ENCODE measurements at regions not wholly inside any gene's neighbourhood (a gene's known extent, or its start where the extent isn't known, plus 50 kb on each side); places are given as distances from the start of the nearest gene placed in this dataset.

DNA sequence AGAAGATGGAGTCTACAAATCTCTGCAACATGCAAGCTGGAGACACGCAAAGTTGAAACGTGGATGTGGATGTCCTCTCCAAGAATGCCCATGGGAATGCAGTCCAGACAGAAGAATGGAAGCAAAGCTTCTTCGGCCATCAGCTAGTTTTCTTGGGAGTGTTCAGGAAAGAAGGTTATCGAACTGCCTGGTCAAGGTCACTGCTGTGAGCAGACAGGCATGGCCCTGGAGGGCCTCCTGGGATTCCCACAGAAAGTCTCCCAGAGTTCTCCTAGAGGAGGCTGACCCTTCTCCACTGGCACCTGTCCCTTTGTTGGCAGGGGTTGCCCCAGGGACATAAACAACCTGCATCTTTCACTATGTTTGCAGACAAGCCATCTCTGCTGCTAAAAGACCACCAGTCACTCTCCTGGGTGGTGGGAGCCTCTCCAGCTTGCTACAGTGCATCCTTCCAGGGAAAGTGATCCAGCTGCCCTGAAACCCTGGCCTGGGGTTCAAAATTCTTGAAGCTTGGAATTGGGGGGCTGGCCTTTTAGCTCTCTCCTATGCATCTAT, 265.8 kb downstream of the SYK start:
- ChIA-PET CTCF (interaction anchor here (0.6 to 1.7 kb wide), 2 partner anchors 22 to 416 kb away, joined by 3 to 6 read pairs; no protein-coding TSS in a partner anchor), POLR2A (no interaction called here)
- no peaks in the 10 kb centered on the region for H3K9me1 ChIP-seq (replicated peaks; ENCODE audit: control insufficient read depth, extremely low read depth, insufficient read depth, low read length)
- no peaks in the 10 kb centered on the region for H3K79me2 ChIP-seq (ENCODE audit: control insufficient read depth, insufficient read depth, low read length)
- H4K20me1 ChIP-seq (replicated peaks; ENCODE audit: control insufficient read depth, extremely low read depth, insufficient read depth, low read length): no peaks in the 10 kb centered on the region
- H3K4me1 ChIP-seq (ENCODE audit: control insufficient read depth, extremely low read depth, insufficient read depth, low read length): no peaks in the 10 kb centered on the region
- no peak overlapping the region for H3K27ac ChIP-seq (ENCODE audit: insufficient read depth, low read depth, low read length)
- H2AFZ ChIP-seq (ENCODE audit: low read depth, low read length): no peak overlapping the region
- no peak for TF ChIP-seq MYC (IDR thresholded peaks at IDR 0.05; ENCODE audit: low read depth, low read length)
- TF ChIP-seq, protein P1, sequence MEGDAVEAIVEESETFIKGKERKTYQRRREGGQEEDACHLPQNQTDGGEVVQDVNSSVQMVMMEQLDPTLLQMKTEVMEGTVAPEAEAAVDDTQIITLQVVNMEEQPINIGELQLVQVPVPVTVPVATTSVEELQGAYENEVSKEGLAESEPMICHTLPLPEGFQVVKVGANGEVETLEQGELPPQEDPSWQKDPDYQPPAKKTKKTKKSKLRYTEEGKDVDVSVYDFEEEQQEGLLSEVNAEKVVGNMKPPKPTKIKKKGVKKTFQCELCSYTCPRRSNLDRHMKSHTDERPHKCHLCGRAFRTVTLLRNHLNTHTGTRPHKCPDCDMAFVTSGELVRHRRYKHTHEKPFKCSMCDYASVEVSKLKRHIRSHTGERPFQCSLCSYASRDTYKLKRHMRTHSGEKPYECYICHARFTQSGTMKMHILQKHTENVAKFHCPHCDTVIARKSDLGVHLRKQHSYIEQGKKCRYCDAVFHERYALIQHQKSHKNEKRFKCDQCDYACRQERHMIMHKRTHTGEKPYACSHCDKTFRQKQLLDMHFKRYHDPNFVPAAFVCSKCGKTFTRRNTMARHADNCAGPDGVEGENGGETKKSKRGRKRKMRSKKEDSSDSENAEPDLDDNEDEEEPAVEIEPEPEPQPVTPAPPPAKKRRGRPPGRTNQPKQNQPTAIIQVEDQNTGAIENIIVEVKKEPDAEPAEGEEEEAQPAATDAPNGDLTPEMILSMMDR (IDR thresholded peaks at IDR 0.05; ENCODE audit: extremely low read depth in 1 of 2, insufficient read depth in 1 of 2, low read depth in 1 of 2, low read length in 2 of 2): no peak
- TF ChIP-seq POLR2A (IDR thresholded peaks at IDR 0.05; ENCODE audit: low read depth, low read length): no peak
- no peak for TF ChIP-seq EZH2 (IDR thresholded peaks at IDR 0.05; ENCODE audit: borderline replicate concordance, low read depth, low read length, severe bottlenecking)
- no peak for TF ChIP-seq POLR2AphosphoS5 (IDR thresholded peaks at IDR 0.05; ENCODE audit: insufficient read depth, low read depth, low read length)
- no peak for TF ChIP-seq GATA2 (IDR thresholded peaks at IDR 0.05; ENCODE audit: insufficient read depth, insufficient read length, low read depth, low read length)
- TF ChIP-seq FOS (IDR thresholded peaks at IDR 0.05; ENCODE audit: borderline replicate concordance, insufficient read depth, low read length): no peak
- no peak for TF ChIP-seq MAX (IDR thresholded peaks at IDR 0.05; ENCODE audit: insufficient read depth, insufficient read length)
- TF ChIP-seq JUN (IDR thresholded peaks at IDR 0.05; ENCODE audit: borderline replicate concordance, insufficient read depth, insufficient read length, low read depth): no peak
- no peaks in the 10 kb centered on the region for H3K27me3 ChIP-seq (ENCODE audit: control insufficient read depth in 2 of 2, insufficient read depth in 2 of 2, low read length in 2 of 2)
- intact Hi-C loops (cut with micrococcal nuclease) (no loop called here), dilution Hi-C loops (cut with MboI; ENCODE audit: extremely low pct_ligation_motif_present, low sequenced_read_pairs) (no loop called here)
- no peak for DNase-seq (ENCODE audit: low read depth, low spot score)
- BruUV-seq (replicated peaks): no TSS peak
- no peaks in the 10 kb centered on the region for H3K36me3 ChIP-seq (ENCODE audit: control insufficient read depth in 2 of 2, extremely low read depth in 1 of 2, insufficient read depth in 2 of 2, low read length in 2 of 2)
- FAIRE-seq: no peak
- H3K9ac ChIP-seq (replicated peaks; ENCODE audit: extremely low read depth, insufficient read depth, low read length): no peak overlapping the region
- H3K4me2 ChIP-seq (ENCODE audit: insufficient read depth, low read length): no peak overlapping the region
- no peaks in the 10 kb centered on the region for H3K9me3 ChIP-seq (replicated peaks; ENCODE audit: control insufficient read depth, insufficient read depth, low read length)
- H3K4me3 ChIP-seq (replicated peaks in 1 of 3; ENCODE audit: insufficient read depth in 1 of 3, low read depth in 1 of 3, low read length in 3 of 3): no peak overlapping the region
